ENCODE measurements at regions not wholly inside any gene's neighbourhood (a gene's known extent, or its start where the extent isn't known, plus 50 kb on each side); places are given as distances from the start of the nearest gene placed in this dataset.

DNA sequence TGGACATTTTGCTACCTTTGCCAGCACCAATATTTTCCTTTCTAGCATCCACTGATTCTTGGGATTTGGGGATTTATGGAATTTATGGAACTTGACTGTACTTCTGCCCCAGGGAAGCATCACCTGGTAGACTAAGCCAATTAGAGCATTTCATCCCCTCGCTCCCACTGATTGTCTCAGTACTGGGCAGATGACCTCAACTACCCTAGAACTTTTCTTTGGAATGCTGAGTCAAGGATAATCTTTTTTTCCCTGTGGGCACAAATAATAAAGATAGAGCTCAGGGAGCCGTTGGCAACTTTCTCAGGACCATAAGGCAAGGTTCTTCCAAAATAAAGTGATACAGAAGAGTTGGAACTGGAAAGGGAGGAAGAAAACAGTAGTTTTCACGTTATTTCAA, 438.4 kb downstream of the PLK2 start:
- no peaks in the 10 kb centered on the region for H3K27me3 ChIP-seq
- no peak overlapping the region for H3K4me3 ChIP-seq (ENCODE audit: low read depth, low read length)
- no peak for DNase-seq
- H3K9me3 ChIP-seq, result no peaks in the 10 kb centered on the region
- no peaks in the 10 kb centered on the region for H3K4me1 ChIP-seq
- TF ChIP-seq, protein P1, sequence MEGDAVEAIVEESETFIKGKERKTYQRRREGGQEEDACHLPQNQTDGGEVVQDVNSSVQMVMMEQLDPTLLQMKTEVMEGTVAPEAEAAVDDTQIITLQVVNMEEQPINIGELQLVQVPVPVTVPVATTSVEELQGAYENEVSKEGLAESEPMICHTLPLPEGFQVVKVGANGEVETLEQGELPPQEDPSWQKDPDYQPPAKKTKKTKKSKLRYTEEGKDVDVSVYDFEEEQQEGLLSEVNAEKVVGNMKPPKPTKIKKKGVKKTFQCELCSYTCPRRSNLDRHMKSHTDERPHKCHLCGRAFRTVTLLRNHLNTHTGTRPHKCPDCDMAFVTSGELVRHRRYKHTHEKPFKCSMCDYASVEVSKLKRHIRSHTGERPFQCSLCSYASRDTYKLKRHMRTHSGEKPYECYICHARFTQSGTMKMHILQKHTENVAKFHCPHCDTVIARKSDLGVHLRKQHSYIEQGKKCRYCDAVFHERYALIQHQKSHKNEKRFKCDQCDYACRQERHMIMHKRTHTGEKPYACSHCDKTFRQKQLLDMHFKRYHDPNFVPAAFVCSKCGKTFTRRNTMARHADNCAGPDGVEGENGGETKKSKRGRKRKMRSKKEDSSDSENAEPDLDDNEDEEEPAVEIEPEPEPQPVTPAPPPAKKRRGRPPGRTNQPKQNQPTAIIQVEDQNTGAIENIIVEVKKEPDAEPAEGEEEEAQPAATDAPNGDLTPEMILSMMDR (IDR thresholded peaks at IDR 0.05; ENCODE audit: low read depth, low read length), result no peak
- no peaks in the 10 kb centered on the region for H3K36me3 ChIP-seq

DNA sequence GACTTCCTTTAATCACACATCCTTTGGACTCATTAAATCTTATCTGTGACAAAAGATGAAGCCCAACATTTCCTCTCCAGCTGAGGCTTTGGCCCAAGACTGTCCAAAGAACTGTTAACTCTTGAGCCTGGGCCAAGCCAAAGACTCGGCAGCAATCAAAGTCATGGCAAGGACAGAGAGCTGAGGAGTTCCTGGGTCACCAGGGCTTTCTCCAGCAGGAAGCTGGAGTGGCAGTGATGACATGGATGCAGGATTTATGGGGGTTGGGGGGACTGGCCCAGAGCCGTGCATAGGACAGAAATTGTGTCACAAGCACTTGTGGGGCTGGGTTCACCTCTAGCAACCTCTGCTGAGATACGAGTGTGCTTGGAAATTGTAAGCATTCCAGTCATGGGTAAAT, 440.3 kb downstream of the PLK2 start:
- no peaks in the 10 kb centered on the region for H3K4me1 ChIP-seq
- DNase-seq, result no peak
- H3K36me3 ChIP-seq, result no peaks in the 10 kb centered on the region
- H3K9me3 ChIP-seq, result no peaks in the 10 kb centered on the region
- no peak overlapping the region for H3K4me3 ChIP-seq (ENCODE audit: low read depth, low read length)
- no peaks in the 10 kb centered on the region for H3K27me3 ChIP-seq
- TF ChIP-seq, protein P1 (IDR thresholded peaks at IDR 0.05; ENCODE audit: low read depth, low read length), result no peak

GRCh38 chr5:58018016-58018415, 441.9 kb downstream of the PLK2 start:
- TF ChIP-seq, protein P1 (IDR thresholded peaks at IDR 0.05; ENCODE audit: low read depth, low read length), result no peak
- Histone ChIP-seq H3K4me1 (no peaks in the 10 kb centered on the region), H3K4me3 (ENCODE audit: low read depth, low read length) (no peak overlapping the region), H3K27me3 (no peaks in the 10 kb centered on the region), H3K9me3 (no peaks in the 10 kb centered on the region), H3K36me3 (no peaks in the 10 kb centered on the region)
- no peak for DNase-seq

DNA sequence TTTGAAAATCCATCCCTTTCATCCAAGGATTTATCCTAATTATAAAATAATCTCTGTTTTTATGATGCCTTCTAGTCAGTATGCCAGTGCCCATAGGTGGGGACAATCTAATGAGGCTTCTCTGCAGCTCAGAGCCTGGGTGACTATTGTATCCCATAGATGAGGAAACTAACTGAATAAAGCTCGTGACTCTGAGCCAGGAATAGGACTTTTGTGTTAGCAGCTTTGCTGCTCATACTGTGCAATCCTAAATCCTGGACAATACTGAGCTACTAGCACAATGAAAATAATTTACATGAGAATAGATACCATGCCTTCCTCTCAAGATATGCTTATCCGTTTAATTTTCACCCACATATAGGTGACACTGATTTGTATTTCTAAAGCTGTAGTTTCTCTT, 443.0 kb downstream of the PLK2 start:
- no peaks in the 10 kb centered on the region for H3K9me3 ChIP-seq
- H3K4me1 ChIP-seq, result no peaks in the 10 kb centered on the region
- no peaks in the 10 kb centered on the region for H3K27me3 ChIP-seq
- no peak for DNase-seq
- no peaks in the 10 kb centered on the region for H3K36me3 ChIP-seq
- TF ChIP-seq, protein P1 (IDR thresholded peaks at IDR 0.05; ENCODE audit: low read depth, low read length), result no peak
- H3K4me3 ChIP-seq (ENCODE audit: low read depth, low read length), result no peak overlapping the region

- H3K4me3 ChIP-seq (ENCODE audit: low read depth, low read length), result no peak overlapping the region
- no peaks in the 10 kb centered on the region for H3K9me3 ChIP-seq
- H3K27me3 ChIP-seq, result no peaks in the 10 kb centered on the region
- H3K36me3 ChIP-seq, result no peaks in the 10 kb centered on the region
- TF ChIP-seq, protein P1 (IDR thresholded peaks at IDR 0.05; ENCODE audit: low read depth, low read length), result no peak
- no peaks in the 10 kb centered on the region for H3K4me1 ChIP-seq
- no peak for DNase-seq
Observed at GRCh38 chr5:58016358-58016757, 443.5 kb downstream of the PLK2 start.

DNA sequence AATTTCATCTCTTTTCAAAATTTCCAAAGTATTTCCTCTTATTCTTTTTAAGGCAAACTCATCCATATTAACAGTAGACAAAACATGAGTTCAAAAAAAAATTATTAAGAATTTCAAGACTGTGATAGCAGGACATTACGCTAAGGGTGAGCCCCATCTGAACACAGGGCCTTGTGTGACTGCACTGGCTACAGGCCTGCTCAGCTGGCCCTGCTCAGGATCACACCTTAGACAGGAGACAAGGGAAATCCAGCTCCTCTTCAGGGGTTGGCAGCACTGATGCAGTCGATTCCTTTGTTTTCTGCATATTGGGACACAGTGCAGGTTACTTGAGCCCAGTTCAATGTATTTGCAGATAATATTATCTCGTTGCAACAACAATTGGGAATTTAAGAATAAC, 444.7 kb downstream of the PLK2 start:
- no peak for DNase-seq
- Histone ChIP-seq H3K27me3 (no peaks in the 10 kb centered on the region), H3K36me3 (no peaks in the 10 kb centered on the region), H3K4me3 (ENCODE audit: low read depth, low read length) (no peak overlapping the region), H3K9me3 (no peaks in the 10 kb centered on the region), H3K4me1 (no peaks in the 10 kb centered on the region)
- TF ChIP-seq, protein P1 (IDR thresholded peaks at IDR 0.05; ENCODE audit: low read depth, low read length), result no peak
